Endodermal cell (in vitro differentiated cells): ENCODE measurements at regions not wholly inside any gene's neighbourhood (a gene's known extent, or its start where the extent isn't known, plus 50 kb on each side); places are given as distances from the start of the nearest gene placed in this dataset.

Experiments used
- DNase-seq: peaks from one replicate; pipeline ENCODE4 v3.0.0-alpha.2; 2017
- H3K27ac ChIP-seq: 2 replicates; pipeline ENCODE4 v1.5.1; 2013; ENCODE audit warnings: mild to moderate bottlenecking, low read depth, low read length, moderate library complexity
- H3K27me3 ChIP-seq: 2 replicates; pipeline ENCODE4 v1.6.1; 2013; ENCODE audit warnings: mild to moderate bottlenecking, low read length, moderate library complexity; ENCODE audit not compliant: insufficient read depth, control insufficient read depth, poor library complexity, severe bottlenecking
- H3K36me3 ChIP-seq: 2 replicates; pipeline ENCODE4 v1.7.0; 2013; ENCODE audit warnings: mild to moderate bottlenecking, low read length, moderate library complexity; ENCODE audit not compliant: control insufficient read depth, insufficient read depth
- H3K4me1 ChIP-seq: one replicate; pipeline ENCODE4 v1.7.0; 2013; ENCODE audit warnings: low read length; ENCODE audit not compliant: control insufficient read depth, insufficient read depth
- H3K4me3 ChIP-seq: 2 replicates; pipeline ENCODE4 v1.5.1; 2013; ENCODE audit warnings: mild to moderate bottlenecking, low read length, moderate library complexity
- H3K9ac ChIP-seq: 2 replicates; pipeline ENCODE4 v1.6.1; 2013; ENCODE audit warnings: mild to moderate bottlenecking, low read length, moderate library complexity; ENCODE audit not compliant: poor library complexity, severe bottlenecking; ENCODE audit errors: extremely low read depth
- H3K9me3 ChIP-seq: 2 replicates; pipeline ENCODE4 v1.6.1; 2013; ENCODE audit warnings: mild to moderate bottlenecking, low read length, moderate library complexity; ENCODE audit not compliant: control insufficient read depth
- H3K27ac Mint-ChIP-seq: 2 replicates; pipeline ENCODE4 v1.8.0; 2020; ENCODE audit warnings: mixed read lengths
- H3K27me3 Mint-ChIP-seq: 2 replicates; pipeline ENCODE4 v1.8.0; 2021; ENCODE audit warnings: mild to moderate bottlenecking, mixed read lengths; ENCODE audit not compliant: insufficient read depth
- H3K36me3 Mint-ChIP-seq: 2 replicates; pipeline ENCODE4 v1.8.0; 2020; ENCODE audit warnings: low read depth, mixed read lengths
- H3K4me1 Mint-ChIP-seq: 2 replicates; pipeline ENCODE4 v1.8.0; 2020; ENCODE audit warnings: mixed read lengths
- H3K4me3 Mint-ChIP-seq: 2 replicates; pipeline ENCODE4 v1.8.0; 2020; ENCODE audit warnings: mild to moderate bottlenecking, moderate library complexity, mixed read lengths
- H3K9me3 Mint-ChIP-seq: 2 replicates; pipeline ENCODE4 v1.8.0; 2020; ENCODE audit warnings: mild to moderate bottlenecking, mixed read lengths
- CTCF ChIP-seq: fragments of 200-600 bp; sonication (generic); conservative IDR thresholded peaks from 2 replicates; pipeline ENCODE4 v1.5.0; 2021; ENCODE audit warnings: antibody characterized with exemption, mild to moderate bottlenecking
- WGBS, 2 experiments: methylation state at CpG; one replicate each; pipeline versions ENCODE4 v1.1.5 to v1.1.7; 2013; ENCODE audit warnings: missing lambda C conversion rate in 2 of 2, mixed read lengths in 1 of 2; ENCODE audit not compliant: insufficient coverage in 1 of 2, insufficient read length in 1 of 2; 5-methylcytosine and 5-hydroxymethylcytosine counted together

GRCh38 chr12:46109343-46110222, 119.2 kb upstream of the SCAF11 start:
- H3K27ac ChIP-seq = no peak overlapping the region
- H3K4me1 Mint-ChIP-seq = peaks cover 3% of the 10 kb centered on the region
- no peaks in the 10 kb centered on the region for H3K36me3 ChIP-seq
- H3K27me3 ChIP-seq = no peaks in the 10 kb centered on the region
- H3K27ac Mint-ChIP-seq = no peak overlapping the region
- peaks cover 12% of the 10 kb centered on the region for H3K9me3 Mint-ChIP-seq
- H3K27me3 Mint-ChIP-seq = no peaks in the 10 kb centered on the region
- H3K36me3 Mint-ChIP-seq = no peaks in the 10 kb centered on the region
- WGBS, 2 experiments = 94 to 97% methylated on average over 6 to 9 of the region's 9 CpGs
- no peak overlapping the region for H3K4me3 Mint-ChIP-seq
- H3K9me3 ChIP-seq = peaks cover 12% of the 10 kb centered on the region
- DNase-seq = no peak
- TF ChIP-seq CTCF = no peak
- H3K4me3 ChIP-seq = no peak overlapping the region
- no peak overlapping the region for H3K9ac ChIP-seq
- H3K4me1 ChIP-seq = no peaks in the 10 kb centered on the region

GRCh38 chr12:46108721-46109120, 118.3 kb upstream of the SCAF11 start:
- Mint-ChIP-seq H3K27ac (no peak overlapping the region), H3K27me3 (no peaks in the 10 kb centered on the region), H3K36me3 (no peaks in the 10 kb centered on the region), H3K9me3 (peaks cover 12% of the 10 kb centered on the region), H3K4me1 (peaks cover 3% of the 10 kb centered on the region), H3K4me3 (no peak overlapping the region)
- Histone ChIP-seq H3K36me3 (no peaks in the 10 kb centered on the region), H3K9me3 (peaks cover 12% of the 10 kb centered on the region), H3K4me1 (no peaks in the 10 kb centered on the region), H3K27me3 (no peaks in the 10 kb centered on the region), H3K4me3 (no peak overlapping the region), H3K27ac (no peak overlapping the region), H3K9ac (no peak overlapping the region)
- DNase-seq = no peak
- TF ChIP-seq CTCF = no peak
- 89% methylated on average over 1 of the region's 1 CpG; no CpG with 5 or more reads in 1 of the 2 experiments for WGBS, 2 experiments

- DNase-seq = no peak
- H3K36me3 Mint-ChIP-seq = no peaks in the 10 kb centered on the region
- no peaks in the 10 kb centered on the region for H3K36me3 ChIP-seq
- 89% methylated on average over 2 of the region's 2 CpGs; no CpG with 5 or more reads in 1 of the 2 experiments for WGBS, 2 experiments
- H3K27me3 ChIP-seq = no peaks in the 10 kb centered on the region
- H3K27ac Mint-ChIP-seq = no peak overlapping the region
- no peak overlapping the region for H3K27ac ChIP-seq
- H3K9ac ChIP-seq = no peak overlapping the region
- H3K4me3 Mint-ChIP-seq = no peak overlapping the region
- peaks cover 3% of the 10 kb centered on the region for H3K4me1 Mint-ChIP-seq
- no peaks in the 10 kb centered on the region for H3K27me3 Mint-ChIP-seq
- no peak overlapping the region for H3K4me3 ChIP-seq
- H3K9me3 ChIP-seq = peaks cover 9% of the 10 kb centered on the region
- peaks cover 10% of the 10 kb centered on the region for H3K9me3 Mint-ChIP-seq
- TF ChIP-seq CTCF = no peak
- H3K4me1 ChIP-seq = no peaks in the 10 kb centered on the region
Observed at GRCh38 chr12:46107591-46107990, 117.2 kb upstream of the SCAF11 start.
